OCI-LY7 (cell line): ENCODE measurements at regions not wholly inside any gene's neighbourhood (a gene's known extent, or its start where the extent isn't known, plus 50 kb on each side); places are given as distances from the start of the nearest gene placed in this dataset.

Source experiments
- CTCF ChIP-seq: fragments of 200-600 bp; sonication (generic); conservative IDR thresholded peaks from 2 replicates; pipeline ENCODE4 v1.5.1; 2014; ENCODE audit warnings: mild to moderate bottlenecking, antibody characterized with exemption, low read length, moderate library complexity, mixed read lengths
- EZH2phosphoT487 ChIP-seq: fragments of 200-600 bp; sonication (generic); IDR thresholded peaks from 2 replicates; pipeline ENCODE4 v1.6.1; 2018; ENCODE audit warnings: low read depth, borderline replicate concordance, mild to moderate bottlenecking, mixed run types, antibody characterized with exemption, low read length, moderate library complexity, mixed read lengths

GRCh38 chr1:222382171-222382570 is 165.7 kb downstream of the HHIPL2 start:
- no peak for TF ChIP-seq CTCF
- TF ChIP-seq EZH2phosphoT487 = no peak
